ENCODE measurements at regions not wholly inside any gene's neighbourhood (a gene's known extent, or its start where the extent isn't known, plus 50 kb on each side); places are given as distances from the start of the nearest gene placed in this dataset.

DNA sequence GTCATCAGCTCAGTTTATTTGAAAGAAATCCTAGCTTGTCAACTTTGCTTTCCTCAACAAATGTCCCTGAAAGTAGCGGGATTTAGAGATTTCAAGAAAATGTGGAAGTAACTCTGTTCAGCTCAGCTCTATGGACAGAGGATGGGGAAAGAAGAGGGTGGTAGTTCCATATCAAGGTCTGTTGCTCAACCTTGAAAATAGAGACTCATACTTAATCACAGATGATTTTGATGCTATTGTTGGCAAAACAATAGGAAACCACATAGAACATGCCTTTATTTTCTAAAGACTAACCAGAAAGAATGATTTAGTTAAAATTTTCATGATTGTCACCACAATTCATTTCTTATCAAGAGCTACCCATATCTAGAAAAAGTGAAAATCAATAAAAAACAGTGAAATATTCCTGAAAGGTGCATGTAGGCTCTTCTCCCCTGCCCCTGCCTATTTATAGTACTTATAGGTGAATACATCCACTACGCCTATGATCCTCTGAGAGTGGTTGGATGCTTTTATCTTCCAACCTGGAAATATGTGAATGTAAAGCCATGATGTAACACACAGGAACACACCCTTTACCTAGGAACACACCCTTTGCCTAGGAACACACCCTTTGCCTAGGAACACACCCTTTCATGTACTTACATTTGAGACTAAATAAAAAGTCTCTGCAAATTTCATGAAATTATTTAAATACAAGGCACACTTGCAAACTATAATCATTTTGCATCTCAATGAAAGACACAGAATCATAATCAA is 65.8 kb downstream of the ETAA1 start:
- no peak overlapping the region for H3K9ac ChIP-seq
- H3K4me3 ChIP-seq, result no peak overlapping the region
- H4K20me1 ChIP-seq, result no peaks in the 10 kb centered on the region
- H3K36me3 ChIP-seq, result no peaks in the 10 kb centered on the region
- peaks cover 12% of the 10 kb centered on the region for H3K4me1 ChIP-seq
- no peak for TF ChIP-seq Cebpa-rat (IDR thresholded peaks at IDR 0.05)
- H3K27ac ChIP-seq, result no peak overlapping the region
- peak overlapping the region; percentile 38 for H3K4me2 ChIP-seq
- H3K9me3 ChIP-seq, result no peaks in the 10 kb centered on the region
- no peaks in the 10 kb centered on the region for H3K27me3 ChIP-seq

DNA sequence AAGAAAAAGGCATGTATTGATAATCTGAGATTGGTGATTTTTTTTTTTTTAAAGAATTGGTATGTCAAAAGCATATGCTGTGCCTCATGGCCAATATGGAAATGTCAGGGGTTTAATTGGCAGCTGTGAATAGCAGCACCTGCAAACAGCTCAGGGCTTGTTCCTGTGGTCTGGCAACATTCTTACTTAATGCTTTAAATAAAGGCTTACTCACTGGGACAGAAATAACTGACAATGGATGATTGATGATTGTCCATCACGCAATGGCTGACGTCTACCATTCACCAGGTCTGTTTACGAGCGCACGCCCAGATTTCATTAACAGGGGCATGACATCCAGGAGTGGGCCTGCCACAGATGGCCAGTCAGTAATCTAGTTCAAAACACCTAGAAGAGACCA is 66.7 kb downstream of the ETAA1 start:
- TF ChIP-seq Cebpa-rat (IDR thresholded peaks at IDR 0.05), result no peak
- Histone ChIP-seq H3K9me3 (no peaks in the 10 kb centered on the region), H3K27me3 (no peaks in the 10 kb centered on the region), H3K36me3 (no peaks in the 10 kb centered on the region), H3K27ac (no peak overlapping the region), H3K4me1 (peaks cover 12% of the 10 kb centered on the region), H4K20me1 (no peaks in the 10 kb centered on the region), H3K9ac (no peak overlapping the region), H3K4me3 (no peak overlapping the region), H3K4me2 (no peak overlapping the region)

DNA sequence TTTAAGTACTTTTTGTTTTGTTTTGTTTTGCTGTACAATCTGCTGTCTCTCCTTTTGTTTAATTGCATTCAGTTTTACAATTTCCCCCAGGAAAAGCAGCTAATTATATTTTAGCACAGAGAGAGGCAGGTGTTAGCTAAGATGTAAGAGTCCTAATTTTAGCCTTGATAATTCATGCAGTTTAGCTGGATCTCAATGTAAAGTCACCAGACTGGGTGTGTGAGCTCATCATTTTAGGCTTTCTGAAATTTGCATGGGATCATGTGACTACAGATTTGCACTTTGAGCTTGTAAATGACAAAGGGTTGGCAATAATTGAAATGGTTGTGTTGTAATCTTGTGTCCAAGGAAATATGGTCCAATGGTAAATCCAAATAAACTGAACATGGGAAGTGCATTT is 68.5 kb downstream of the ETAA1 start:
- Histone ChIP-seq H3K4me2 (no peak overlapping the region), H3K27me3 (no peaks in the 10 kb centered on the region)

DNA sequence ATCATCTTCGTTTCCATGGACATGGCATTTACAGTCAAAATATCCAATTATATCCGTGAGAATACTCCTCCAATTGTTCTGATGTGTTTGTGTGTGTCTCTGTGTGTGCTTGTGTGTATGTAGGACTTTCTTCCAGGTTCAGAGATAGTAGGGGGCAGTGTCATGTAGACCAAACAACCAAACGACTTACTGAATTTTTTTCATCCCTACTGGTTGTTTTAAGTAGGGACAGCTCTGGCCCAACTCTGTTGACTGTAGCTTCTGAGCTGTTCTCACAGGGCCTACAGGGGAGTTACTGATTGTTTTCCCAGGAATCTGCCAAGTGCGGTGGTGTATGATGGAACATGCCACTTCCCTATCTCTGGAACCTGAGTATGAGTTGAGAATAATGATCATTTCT is 69.6 kb downstream of the ETAA1 start:
- TF ChIP-seq Cebpa-rat (IDR thresholded peaks at IDR 0.05), result no peak
- H3K9ac ChIP-seq, result no peak overlapping the region
- H3K27ac ChIP-seq, result no peak overlapping the region

More for the DNA sequence above, 68.5 kb downstream of the ETAA1 start:
- no peaks in the 10 kb centered on the region for H4K20me1 ChIP-seq
- TF ChIP-seq Cebpa-rat (IDR thresholded peaks at IDR 0.05), result no peak
- H3K36me3 ChIP-seq, result no peaks in the 10 kb centered on the region
- no peak overlapping the region for H3K27ac ChIP-seq
- no peaks in the 10 kb centered on the region for H3K9me3 ChIP-seq
- peaks cover 12% of the 10 kb centered on the region for H3K4me1 ChIP-seq
- no peak overlapping the region for H3K4me3 ChIP-seq
- H3K9ac ChIP-seq, result no peak overlapping the region

DNA sequence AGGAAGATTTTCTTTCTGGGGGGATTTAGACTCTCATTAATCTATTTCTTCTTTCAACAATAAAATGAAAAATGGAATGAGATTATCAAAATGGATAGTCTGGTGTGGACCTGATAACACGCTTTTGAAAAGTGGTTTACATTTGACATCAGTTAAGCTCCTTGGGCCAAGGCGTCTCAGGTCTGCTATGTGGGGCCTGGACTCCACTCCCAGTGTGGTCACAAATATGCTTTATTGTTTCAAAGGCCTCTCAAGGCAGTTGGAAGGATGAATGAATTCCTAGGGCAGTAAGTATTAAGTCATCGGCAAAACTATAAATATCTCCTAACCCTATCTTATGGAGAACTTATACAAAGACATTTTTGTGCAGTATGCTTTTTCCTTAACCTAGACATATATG is 74.5 kb downstream of the ETAA1 start:
- Histone ChIP-seq H3K9me3 (no peaks in the 10 kb centered on the region), H3K4me3 (no peak overlapping the region), H4K20me1 (no peaks in the 10 kb centered on the region)

More for the DNA sequence above, 69.6 kb downstream of the ETAA1 start:
- no peaks in the 10 kb centered on the region for H3K27me3 ChIP-seq
- H3K36me3 ChIP-seq, result no peaks in the 10 kb centered on the region
- no peaks in the 10 kb centered on the region for H3K9me3 ChIP-seq
- H3K4me3 ChIP-seq, result no peak overlapping the region
- no peak overlapping the region for H3K4me2 ChIP-seq
- peaks cover 12% of the 10 kb centered on the region for H3K4me1 ChIP-seq
- no peaks in the 10 kb centered on the region for H4K20me1 ChIP-seq

DNA sequence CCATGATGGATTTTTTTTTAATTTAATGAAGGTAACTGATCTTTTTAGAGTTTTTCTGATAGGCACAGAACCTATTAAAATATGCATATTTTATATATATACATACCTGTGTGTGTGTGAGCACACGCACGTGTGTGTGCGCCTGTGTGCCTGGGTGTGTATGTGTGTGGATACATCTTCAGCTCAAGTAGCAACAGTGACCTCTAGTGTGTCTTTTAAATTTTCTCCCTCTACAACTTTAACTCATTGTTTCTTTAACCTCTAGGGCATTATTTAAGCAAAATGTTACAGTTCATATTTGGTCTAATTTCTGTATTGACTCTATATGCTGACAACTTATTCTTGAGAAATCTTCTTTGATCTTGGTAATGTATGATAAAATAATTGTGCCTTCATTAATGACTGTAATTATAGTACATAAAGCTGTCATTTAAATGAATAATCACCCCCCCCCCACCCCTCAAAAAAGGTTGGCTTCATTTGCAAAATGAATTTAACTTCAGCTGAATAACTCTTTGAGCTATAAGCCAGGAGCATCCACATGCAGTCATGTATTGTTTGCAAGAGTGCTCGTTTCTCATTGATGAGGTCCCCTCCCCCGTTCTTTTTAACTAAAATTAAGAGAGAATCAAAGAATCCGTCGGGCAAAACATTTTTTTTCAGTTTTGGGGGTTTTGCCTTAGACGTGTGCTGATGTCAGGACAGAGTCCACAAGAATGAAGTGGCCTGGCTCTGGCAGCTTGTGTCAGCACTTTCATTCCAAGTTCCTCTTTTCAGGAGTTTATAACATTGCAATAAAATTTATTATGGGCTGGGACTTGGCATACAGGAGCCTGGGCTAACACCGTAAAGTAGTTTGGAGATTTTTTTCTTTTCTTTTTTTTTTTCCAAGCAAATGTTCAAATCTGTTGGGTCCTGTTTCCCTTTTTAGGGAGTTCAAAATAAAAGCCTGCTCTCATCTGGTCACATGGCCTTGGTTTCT is 80.0 kb downstream of the ETAA1 start:
- H3K4me1 ChIP-seq, result no peaks in the 10 kb centered on the region
- H3K36me3 ChIP-seq, result no peaks in the 10 kb centered on the region
- H3K9ac ChIP-seq, result no peak overlapping the region
- H4K20me1 ChIP-seq, result no peaks in the 10 kb centered on the region
- no peaks in the 10 kb centered on the region for H3K9me3 ChIP-seq
- H3K27me3 ChIP-seq, result no peaks in the 10 kb centered on the region
- H3K4me2 ChIP-seq, result no peak overlapping the region
- no peak for TF ChIP-seq Cebpa-rat (IDR thresholded peaks at IDR 0.05)
- H3K4me3 ChIP-seq, result no peak overlapping the region
- no peak overlapping the region for H3K27ac ChIP-seq

More for the DNA sequence above, 74.5 kb downstream of the ETAA1 start:
- no peak for TF ChIP-seq Cebpa-rat (IDR thresholded peaks at IDR 0.05)
- Histone ChIP-seq H3K27ac (no peak overlapping the region), H3K4me1 (no peaks in the 10 kb centered on the region), H3K36me3 (no peaks in the 10 kb centered on the region), H3K27me3 (no peaks in the 10 kb centered on the region), H3K4me2 (no peak overlapping the region), H3K9ac (no peak overlapping the region)

DNA sequence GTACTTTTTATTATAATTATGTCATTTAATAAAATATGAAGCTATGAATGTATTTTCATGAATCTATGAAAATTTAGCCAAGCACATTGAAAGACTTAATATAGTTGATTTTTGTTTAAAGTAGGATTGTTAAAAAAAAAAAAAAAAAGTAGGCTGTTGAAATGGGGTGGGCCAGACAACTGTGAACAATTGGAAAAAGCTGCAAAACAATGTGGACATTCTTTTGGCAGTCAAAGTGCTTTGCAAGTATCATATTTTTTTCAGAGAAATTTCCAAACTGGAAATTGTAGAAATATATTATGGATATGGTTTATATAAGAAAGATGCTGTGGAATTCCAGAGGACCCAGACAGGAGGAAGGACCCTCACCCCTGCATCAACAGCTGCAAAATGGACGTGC is 82.1 kb downstream of the ETAA1 start:
- Histone ChIP-seq H3K27ac (no peak overlapping the region), H3K9ac (no peak overlapping the region), H3K27me3 (no peaks in the 10 kb centered on the region)

DNA sequence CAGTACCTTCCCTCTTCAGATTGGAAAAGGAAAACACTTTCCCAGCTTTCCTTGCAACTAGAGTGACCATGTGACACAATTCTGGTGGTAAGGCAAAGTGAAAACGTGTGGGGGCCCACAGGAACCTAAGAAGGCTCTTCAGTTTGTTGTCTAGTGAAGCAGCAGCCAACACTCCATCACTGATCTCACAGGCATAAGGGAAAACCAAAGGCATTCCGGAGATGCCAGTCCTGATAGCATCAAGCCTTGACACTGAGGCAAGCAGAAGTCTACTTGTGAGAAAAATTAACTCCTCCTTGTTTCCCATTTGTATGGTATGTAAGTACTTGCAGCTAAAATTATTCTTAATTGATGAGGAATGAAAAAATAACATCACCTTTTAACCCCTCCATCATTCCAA is 88.3 kb downstream of the ETAA1 start:
- H3K9ac ChIP-seq, result no peak overlapping the region
- H3K36me3 ChIP-seq, result no peaks in the 10 kb centered on the region
- H3K9me3 ChIP-seq, result peaks cover 4% of the 10 kb centered on the region; the same call in 1 of the 2 replicates
- no peak overlapping the region for H3K4me3 ChIP-seq
- no peaks in the 10 kb centered on the region for H3K27me3 ChIP-seq
- TF ChIP-seq Cebpa-rat (IDR thresholded peaks at IDR 0.05), result no peak
- H3K4me2 ChIP-seq, result no peak overlapping the region
- H3K4me1 ChIP-seq, result no peaks in the 10 kb centered on the region
- H3K27ac ChIP-seq, result no peak overlapping the region
- H4K20me1 ChIP-seq, result no peaks in the 10 kb centered on the region

More for the DNA sequence above, 82.1 kb downstream of the ETAA1 start:
- Histone ChIP-seq H3K9me3 (no peaks in the 10 kb centered on the region), H3K4me1 (no peaks in the 10 kb centered on the region), H3K4me2 (no peak overlapping the region), H4K20me1 (no peaks in the 10 kb centered on the region), H3K4me3 (no peak overlapping the region), H3K36me3 (no peaks in the 10 kb centered on the region)
- no peak for TF ChIP-seq Cebpa-rat (IDR thresholded peaks at IDR 0.05)

DNA sequence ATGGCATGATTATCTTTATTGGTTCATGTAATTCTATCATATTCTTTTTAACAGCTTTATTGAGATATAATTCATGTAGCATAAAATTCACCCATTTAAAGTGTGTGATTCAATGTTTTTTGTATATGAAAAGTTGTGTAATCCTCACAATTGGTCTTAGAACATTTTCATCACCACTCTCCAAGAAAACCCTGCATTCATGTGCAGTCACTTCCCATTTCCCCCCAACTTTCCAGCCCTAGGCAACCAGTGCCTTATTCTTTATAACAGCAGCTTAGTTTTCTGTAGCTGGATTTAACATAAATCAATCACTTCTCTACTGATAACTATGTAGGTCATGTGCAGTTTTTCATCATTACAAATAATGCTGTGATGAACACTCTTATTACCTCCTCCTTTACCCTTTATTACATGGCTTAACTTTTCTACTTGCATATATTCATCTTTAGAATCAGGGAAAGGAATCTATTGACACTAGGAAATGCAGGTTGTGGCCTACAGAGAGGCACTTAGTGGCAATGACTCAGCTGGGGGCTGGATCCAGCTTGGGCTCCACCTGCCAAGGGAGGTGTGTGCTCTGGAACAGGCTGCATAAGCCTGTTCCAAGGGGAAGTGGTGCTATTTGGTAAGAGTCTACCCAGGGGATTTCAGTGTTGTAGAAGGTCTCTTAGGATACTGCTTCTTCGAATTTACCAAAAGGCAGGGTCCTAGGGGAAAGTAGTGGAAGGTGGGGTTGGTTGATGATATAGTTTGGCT is 89.1 kb downstream of the ETAA1 start:
- Histone ChIP-seq H3K36me3 (no peaks in the 10 kb centered on the region), H3K27me3 (no peaks in the 10 kb centered on the region), H3K9me3 (peaks cover 4% of the 10 kb centered on the region; the same call in 1 of the 2 replicates), H3K9ac (no peak overlapping the region), H3K27ac (no peak overlapping the region), H3K4me2 (no peak overlapping the region), H3K4me1 (no peaks in the 10 kb centered on the region), H3K4me3 (no peak overlapping the region), H4K20me1 (no peaks in the 10 kb centered on the region)
- TF ChIP-seq Cebpa-rat (IDR thresholded peaks at IDR 0.05), result no peak

Data from BLaER1 (cell line).